NCI-H2171 (cell line): ENCODE measurements at regions not wholly inside any gene's neighbourhood (a gene's known extent, or its start where the extent isn't known, plus 50 kb on each side); places are given as distances from the start of the nearest gene placed in this dataset.

Source experiments
- DNase-seq: peaks from one replicate; lab custom pipeline; 2025; lab: John Stamatoyannopoulos, UW

GRCh38 chr2:236691799-236692167, 122.2 kb downstream of the ACKR3 start:
- DNase-seq = no peak

- DNase-seq = no peak
Observed at GRCh38 chr2:236692937-236693336, 123.3 kb downstream of the ACKR3 start.

GRCh38 chr2:236693531-236693930, 123.9 kb downstream of the ACKR3 start:
- DNase-seq = no peak

- DNase-seq = no peak
Observed at GRCh38 chr2:236694146-236694888, 124.7 kb downstream of the ACKR3 start.

GRCh38 chr2:236696834-236697233, 127.2 kb downstream of the ACKR3 start:
- DNase-seq = no peak

GRCh38 chr2:236698016-236698627, 128.5 kb downstream of the ACKR3 start:
- DNase-seq = no peak

- no peak for DNase-seq
Observed at GRCh38 chr2:236700703-236701102, 131.1 kb downstream of the ACKR3 start.

GRCh38 chr2:236702657-236703372, 133.2 kb downstream of the ACKR3 start:
- no peak for DNase-seq

GRCh38 chr2:236703373-236703709, 133.7 kb downstream of the ACKR3 start:
- no peak for DNase-seq

- no peak for DNase-seq
Observed at GRCh38 chr2:236703906-236704305, 134.3 kb downstream of the ACKR3 start.

- DNase-seq = no peak
Observed at GRCh38 chr2:236704887-236705286, 135.3 kb downstream of the ACKR3 start.

- no peak for DNase-seq
Observed at GRCh38 chr2:236705295-236706105, 135.9 kb downstream of the ACKR3 start.

GRCh38 chr2:236706288-236706687, 136.7 kb downstream of the ACKR3 start:
- no peak for DNase-seq

- DNase-seq = no peak
Observed at GRCh38 chr2:236706803-236707202, 137.2 kb downstream of the ACKR3 start.

- DNase-seq = no peak
Observed at GRCh38 chr2:236711440-236711839, 141.8 kb downstream of the ACKR3 start.

GRCh38 chr2:236712304-236712703, 142.7 kb downstream of the ACKR3 start:
- no peak for DNase-seq

GRCh38 chr2:236712961-236713673, 143.5 kb downstream of the ACKR3 start:
- no peak for DNase-seq

GRCh38 chr2:236714080-236714479, 144.5 kb downstream of the ACKR3 start:
- DNase-seq = no peak

GRCh38 chr2:236715077-236715476, 145.5 kb downstream of the ACKR3 start:
- DNase-seq = no peak

- no peak for DNase-seq
Observed at GRCh38 chr2:236715491-236715961, 145.9 kb downstream of the ACKR3 start.

GRCh38 chr2:236717120-236717519, 147.5 kb downstream of the ACKR3 start:
- no peak for DNase-seq

GRCh38 chr2:236717729-236718128, 148.1 kb downstream of the ACKR3 start:
- no peak for DNase-seq
